ENCODE measurements at regions not wholly inside any gene's neighbourhood (a gene's known extent, or its start where the extent isn't known, plus 50 kb on each side); places are given as distances from the start of the nearest gene placed in this dataset.

DNA sequence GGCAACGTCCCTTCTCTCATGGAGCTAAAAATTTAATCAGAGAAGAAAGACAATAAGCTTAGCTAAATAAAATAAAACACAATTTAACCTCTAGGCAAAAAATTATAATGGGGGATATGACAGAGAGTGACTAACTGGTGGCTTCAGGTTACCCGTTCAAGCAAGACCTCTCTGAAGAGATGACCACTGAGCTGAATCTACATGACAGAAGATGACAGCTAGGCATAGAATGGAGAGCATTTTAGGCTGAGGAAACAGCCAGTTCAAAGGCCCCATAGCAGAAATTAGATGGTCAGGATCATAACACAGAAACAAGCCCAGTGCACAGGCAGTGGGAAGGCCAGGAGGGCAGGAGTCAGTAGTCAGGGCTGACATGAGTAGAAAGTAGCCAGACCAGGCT lies 1094.3 kb downstream of the VRK1 start:
- no peak for DNase-seq (ENCODE audit: low spot score)
- TF ChIP-seq, protein P1, sequence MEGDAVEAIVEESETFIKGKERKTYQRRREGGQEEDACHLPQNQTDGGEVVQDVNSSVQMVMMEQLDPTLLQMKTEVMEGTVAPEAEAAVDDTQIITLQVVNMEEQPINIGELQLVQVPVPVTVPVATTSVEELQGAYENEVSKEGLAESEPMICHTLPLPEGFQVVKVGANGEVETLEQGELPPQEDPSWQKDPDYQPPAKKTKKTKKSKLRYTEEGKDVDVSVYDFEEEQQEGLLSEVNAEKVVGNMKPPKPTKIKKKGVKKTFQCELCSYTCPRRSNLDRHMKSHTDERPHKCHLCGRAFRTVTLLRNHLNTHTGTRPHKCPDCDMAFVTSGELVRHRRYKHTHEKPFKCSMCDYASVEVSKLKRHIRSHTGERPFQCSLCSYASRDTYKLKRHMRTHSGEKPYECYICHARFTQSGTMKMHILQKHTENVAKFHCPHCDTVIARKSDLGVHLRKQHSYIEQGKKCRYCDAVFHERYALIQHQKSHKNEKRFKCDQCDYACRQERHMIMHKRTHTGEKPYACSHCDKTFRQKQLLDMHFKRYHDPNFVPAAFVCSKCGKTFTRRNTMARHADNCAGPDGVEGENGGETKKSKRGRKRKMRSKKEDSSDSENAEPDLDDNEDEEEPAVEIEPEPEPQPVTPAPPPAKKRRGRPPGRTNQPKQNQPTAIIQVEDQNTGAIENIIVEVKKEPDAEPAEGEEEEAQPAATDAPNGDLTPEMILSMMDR (IDR thresholded peaks at IDR 0.05; ENCODE audit: borderline replicate concordance, control extremely low read depth, extremely low read depth, insufficient read depth, missing control alignments): no peak

DNA sequence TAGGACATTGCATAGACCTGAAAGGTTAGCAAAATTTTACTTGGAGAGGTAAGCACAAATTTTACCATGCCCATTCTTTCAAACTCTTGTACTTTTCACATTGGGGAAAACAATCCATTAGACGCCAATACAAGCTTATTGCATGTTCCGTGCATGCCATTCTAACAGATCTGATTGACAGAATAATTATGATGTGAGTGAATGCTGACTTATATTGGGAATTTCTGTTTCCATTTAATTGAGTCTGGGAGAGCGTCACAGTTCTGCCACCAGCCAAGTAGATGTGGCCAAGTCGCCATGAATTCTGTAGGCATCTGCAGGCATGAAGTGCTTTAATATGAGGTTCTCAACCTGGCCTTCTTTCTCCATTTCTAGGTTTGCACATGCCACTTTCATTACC lies 1097.4 kb downstream of the VRK1 start:
- TF ChIP-seq, protein P1 (IDR thresholded peaks at IDR 0.05; ENCODE audit: borderline replicate concordance, control extremely low read depth, extremely low read depth, insufficient read depth, missing control alignments): no peak
- no peak for DNase-seq (ENCODE audit: low spot score)
- in situ Hi-C loops (cut with MboI; ENCODE audit: low sequenced_read_pairs, unreplicated experiment): no loop called here

More for the DNA sequence above, 1094.3 kb downstream of the VRK1 start:
- in situ Hi-C loops (cut with MboI; ENCODE audit: low sequenced_read_pairs, unreplicated experiment): no loop called here

DNA sequence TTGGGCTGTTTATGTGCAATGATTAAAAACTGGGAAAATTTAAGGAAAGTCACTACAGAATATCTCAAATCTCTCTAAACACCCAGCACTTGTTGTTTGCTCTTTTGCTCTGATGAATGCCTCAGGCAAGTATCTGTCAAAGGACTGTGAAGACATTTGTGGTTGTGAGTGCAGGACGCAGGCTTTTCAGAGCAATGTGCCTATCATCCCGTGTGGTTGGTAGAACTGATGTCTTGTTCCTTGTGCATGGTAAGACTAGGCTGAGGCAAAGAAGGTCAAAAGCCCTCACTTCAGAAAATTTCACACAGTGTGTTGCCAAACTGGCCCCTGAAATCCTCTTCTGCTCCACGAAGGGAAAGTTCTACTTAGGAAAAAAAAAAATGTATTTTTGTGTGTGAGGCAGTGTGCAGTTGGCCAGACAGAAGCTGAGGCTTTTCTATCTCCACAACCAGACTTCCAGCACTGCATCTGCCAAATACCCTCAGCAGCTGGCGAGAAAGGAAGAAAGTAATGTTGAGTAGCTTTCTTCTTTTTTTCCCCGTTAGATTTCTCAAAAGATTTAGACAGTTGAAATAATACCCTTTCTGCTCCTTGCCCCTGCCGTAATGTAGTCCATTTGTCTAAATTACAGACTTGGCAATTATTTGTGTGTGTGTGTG lies 1103.1 kb downstream of the VRK1 start:
- DNase-seq (ENCODE audit: low spot score): no peak
- in situ Hi-C loops (cut with MboI; ENCODE audit: low sequenced_read_pairs, unreplicated experiment): no loop called here
- TF ChIP-seq, protein P1 (IDR thresholded peaks at IDR 0.05; ENCODE audit: borderline replicate concordance, control extremely low read depth, extremely low read depth, insufficient read depth, missing control alignments): no peak

DNA sequence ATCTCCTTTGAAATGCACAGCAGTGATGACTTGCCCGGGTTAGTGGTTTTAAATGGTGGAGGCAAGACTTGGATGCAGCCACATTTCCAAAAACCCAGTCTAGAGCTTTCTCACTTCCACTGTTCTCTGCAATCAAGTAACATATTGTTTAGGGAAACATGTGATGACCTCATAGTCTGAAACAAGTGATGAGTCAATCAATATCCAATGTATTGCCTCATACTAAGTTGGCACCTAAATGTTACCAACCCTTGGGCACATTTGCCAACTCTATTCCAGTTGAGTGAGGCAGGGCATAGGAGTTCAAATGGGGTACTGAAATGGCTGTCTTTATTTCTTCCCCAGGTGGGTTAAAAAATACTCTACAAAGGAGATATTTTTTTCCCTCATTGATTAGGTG lies 1105.4 kb downstream of the VRK1 start:
- TF ChIP-seq, protein P1 (IDR thresholded peaks at IDR 0.05; ENCODE audit: borderline replicate concordance, control extremely low read depth, extremely low read depth, insufficient read depth, missing control alignments): no peak
- DNase-seq (ENCODE audit: low spot score): no peak
- in situ Hi-C loops (cut with MboI; ENCODE audit: low sequenced_read_pairs, unreplicated experiment): no loop called here

DNA sequence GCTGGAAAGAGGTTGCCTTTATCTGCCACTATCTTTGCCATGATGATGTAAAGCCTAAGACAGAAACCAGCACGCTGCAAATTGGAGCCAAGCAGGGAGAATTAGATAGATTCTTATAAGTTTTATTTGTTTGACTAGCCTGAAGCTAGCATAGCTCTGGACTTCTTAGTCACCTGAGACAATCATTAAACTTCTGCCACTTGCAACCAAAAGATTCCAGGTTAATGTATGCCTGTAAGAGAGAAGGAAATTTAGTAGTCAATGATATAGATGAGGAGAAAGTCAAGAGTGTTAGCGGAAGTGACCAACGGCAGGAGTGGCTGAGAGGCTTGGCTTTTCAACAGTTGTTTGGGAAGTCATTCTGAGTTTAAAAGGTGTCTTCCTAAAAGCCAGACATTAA lies 1106.6 kb downstream of the VRK1 start:
- DNase-seq (ENCODE audit: low spot score): no peak
- in situ Hi-C loops (cut with MboI; ENCODE audit: low sequenced_read_pairs, unreplicated experiment): no loop called here
- TF ChIP-seq, protein P1 (IDR thresholded peaks at IDR 0.05; ENCODE audit: borderline replicate concordance, control extremely low read depth, extremely low read depth, insufficient read depth, missing control alignments): no peak

DNA sequence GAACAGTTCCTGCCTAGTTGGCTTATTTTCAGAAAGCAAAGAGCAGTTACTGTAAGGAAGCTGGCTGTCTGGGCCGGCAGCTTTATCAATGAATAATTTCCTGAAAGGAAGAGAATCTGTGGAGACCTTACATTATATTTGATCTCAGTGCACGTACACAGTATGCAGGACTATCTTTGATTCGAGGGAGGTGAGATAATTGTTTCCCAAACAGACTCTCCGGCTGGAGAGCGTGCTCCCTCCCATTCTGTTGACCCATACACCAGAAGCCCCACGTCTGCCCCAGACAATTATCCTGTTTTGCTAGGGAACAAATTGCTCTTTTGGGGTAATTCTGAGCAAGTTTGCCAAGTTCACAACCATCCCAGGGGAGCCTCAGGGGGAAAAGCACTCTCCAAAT lies 1115.0 kb downstream of the VRK1 start:
- in situ Hi-C loops (cut with MboI; ENCODE audit: low sequenced_read_pairs, unreplicated experiment): no loop called here
- TF ChIP-seq, protein P1 (IDR thresholded peaks at IDR 0.05; ENCODE audit: borderline replicate concordance, control extremely low read depth, extremely low read depth, insufficient read depth, missing control alignments): no peak
- DNase-seq (ENCODE audit: low spot score): no peak
